ENCODE measurements at regions not wholly inside any gene's neighbourhood (a gene's known extent, or its start where the extent isn't known, plus 50 kb on each side); places are given as distances from the start of the nearest gene placed in this dataset.

- no peak for TF ChIP-seq EZH2 (IDR thresholded peaks at IDR 0.05; ENCODE audit: borderline replicate concordance, control insufficient read depth, low read depth, low read length)
- TF ChIP-seq LARP7 (IDR thresholded peaks at IDR 0.05), result no peak
Measured at GRCh38 chr20:1844325-1845162, 50.7 kb upstream of the SIRPA start (continued).

GRCh38 chr20:1842281-1842680 lies 52.9 kb upstream of the SIRPA start:
- WGBS (ENCODE audit: insufficient coverage, insufficient replicate concordance, low lambda C conversion rate, missing lambda C conversion rate), result 69% methylated on average over 7 of the region's 7 CpGs
- intact Hi-C loops (cut with micrococcal nuclease; ENCODE audit: unreplicated experiment) (no loop called here), in situ Hi-C loops (cut with MboI) (no loop called here)
- POLR2A ChIA-PET, result no interaction called here
- H2AFZ ChIP-seq (ENCODE audit: control insufficient read depth, low read depth, low read length), result no peak overlapping the region
- no peaks in the 10 kb centered on the region for H4K20me1 ChIP-seq (ENCODE audit: control insufficient read depth, insufficient read depth)
- DNase-seq (ENCODE audit: low read depth, low spot score), result no peak
- H3K9ac ChIP-seq (ENCODE audit: control insufficient read depth, insufficient read depth, low read length), result no peak overlapping the region
- H3K4me2 ChIP-seq (ENCODE audit: control insufficient read depth, insufficient read depth), result no peak overlapping the region
- H3K79me2 ChIP-seq (ENCODE audit: control insufficient read depth, insufficient read depth, low read length), result no peaks in the 10 kb centered on the region
- CTCF ChIA-PET, result interaction anchor here (0.6 to 2.3 kb wide), 3 partner anchors 10 to 123 kb away, joined by 3 to 4 read pairs (median 4); no protein-coding TSS in a partner anchor
- no TSS peak for BruUV-seq (replicated peaks)
- RAD21 ChIA-PET (ENCODE audit: unreplicated experiment), result no interaction called here
- H3K9me3 ChIP-seq (replicated peaks; ENCODE audit: control insufficient read depth, insufficient read depth, low read length), result no peaks in the 10 kb centered on the region
- SMC1A ChIA-PET (ENCODE audit: uncharacterized antibody, unreplicated experiment), result interaction anchor here (0.8 kb wide), 1 partner anchor 12 kb away, joined by 3 read pairs; no protein-coding TSS in a partner anchor
- no peak for ATAC-seq
- H3K27me3 ChIP-seq (replicated peaks in 1 of 2; ENCODE audit: control insufficient read depth in 2 of 2, insufficient read depth in 2 of 2, low read length in 1 of 2), result 0 out of 4 replicates have a peak, but pooled peaks cover 0 to 2% of the 10 kb centered on the region in 2 experiments
- no peak overlapping the region for H3K27ac ChIP-seq (ENCODE audit: control insufficient read depth, insufficient read depth)
- H3K4me1 ChIP-seq (ENCODE audit: control insufficient read depth, insufficient read depth, low read length), result peaks cover 21% of the 10 kb centered on the region
- no peak overlapping the region for H3K4me3 ChIP-seq
- no peaks in the 10 kb centered on the region for H3K36me3 ChIP-seq (ENCODE audit: control insufficient read depth in 2 of 2, insufficient read depth in 2 of 2, low read length in 1 of 2)
- no peak for FAIRE-seq
- TF ChIP-seq TARDBP (IDR thresholded peaks at IDR 0.05; ENCODE audit: borderline replicate concordance) (no peak), ZNF622 (IDR thresholded peaks at IDR 0.05) (no peak), JUNB (IDR thresholded peaks at IDR 0.05) (no peak), EZH2 (IDR thresholded peaks at IDR 0.05; ENCODE audit: borderline replicate concordance, control insufficient read depth, low read depth, low read length) (no peak), IKZF1 (conservative IDR thresholded peaks at IDR 0.05) (no peak), CHD2 (IDR thresholded peaks at IDR 0.05; ENCODE audit: borderline replicate concordance, low read depth, low read length) (no peak), NBN (IDR thresholded peaks at IDR 0.05) (no peak), PAX5 (IDR thresholded peaks at IDR 0.05; ENCODE audit: borderline replicate concordance, low read depth, low read length) (no peak), TCF3 (IDR thresholded peaks at IDR 0.05; ENCODE audit: borderline replicate concordance, insufficient read depth, low read depth, low read length) (no peak), RELB (IDR thresholded peaks at IDR 0.05; ENCODE audit: low read depth) (no peak), BMI1 (IDR thresholded peaks at IDR 0.05; ENCODE audit: borderline replicate concordance) (no peak), YY1 (IDR thresholded peaks at IDR 0.05; ENCODE audit: low read depth, low read length) (no peak), ASH2L (IDR thresholded peaks at IDR 0.05; ENCODE audit: borderline replicate concordance, low read depth) (no peak), ZNF217 (IDR thresholded peaks at IDR 0.05) (no peak), RCOR1 (conservative IDR thresholded peaks at IDR 0.05; ENCODE audit: low read depth, low read length) (no peak), SMARCA5 (IDR thresholded peaks at IDR 0.05) (no peak), TBL1XR1 (IDR thresholded peaks at IDR 0.05; ENCODE audit: low read depth, low read length) (no peak), BCLAF1 (IDR thresholded peaks at IDR 0.05) (no peak), ZNF384 (IDR thresholded peaks at IDR 0.05; ENCODE audit: borderline replicate concordance, low read depth, low read length) (no peak)

Measured in GM12878 (cell line).